ENCODE measurements at regions not wholly inside any gene's neighbourhood (a gene's known extent, or its start where the extent isn't known, plus 50 kb on each side); places are given as distances from the start of the nearest gene placed in this dataset.

DNA sequence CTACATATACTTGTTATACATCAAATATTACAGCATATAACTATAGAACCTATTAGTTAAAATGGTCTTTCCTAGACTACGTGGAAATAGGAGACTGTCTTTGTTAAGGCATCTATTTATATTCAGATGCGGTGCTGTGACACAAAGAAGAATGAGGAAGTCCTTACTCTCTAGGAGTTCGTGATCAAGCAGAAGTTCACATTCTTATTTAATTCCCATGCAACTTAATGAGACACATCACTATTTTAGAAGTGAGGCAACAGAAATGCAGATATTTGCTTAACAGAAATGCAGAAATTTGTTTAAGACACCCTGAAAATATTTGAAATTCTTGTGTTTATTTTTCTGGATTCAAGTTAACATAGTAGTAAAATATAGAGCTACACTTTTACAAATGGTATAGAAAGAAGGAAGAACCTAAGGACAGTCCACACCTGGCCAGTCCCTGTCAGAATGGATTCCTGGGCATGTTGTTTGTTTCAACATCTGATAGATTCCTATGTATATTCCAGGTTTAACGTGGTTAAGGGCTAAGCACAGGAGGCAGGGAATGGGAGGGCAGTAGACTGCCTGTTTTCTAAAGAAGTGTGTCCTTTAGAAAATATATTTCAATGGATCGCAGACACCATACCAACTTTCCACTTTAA is 70.6 kb upstream of the NXPH1 start (continued):
- TF ChIP-seq SMAD3 (CRISPR knock-in tag; IDR thresholded peaks at IDR 0.05; ENCODE audit: borderline replicate concordance) = no peak
- no peak for TF ChIP-seq ZNF416 (CRISPR knock-in tag; IDR thresholded peaks at IDR 0.05)
- TF ChIP-seq MAX (CRISPR knock-in tag; IDR thresholded peaks at IDR 0.05) = no peak
- TF ChIP-seq, protein P1, sequence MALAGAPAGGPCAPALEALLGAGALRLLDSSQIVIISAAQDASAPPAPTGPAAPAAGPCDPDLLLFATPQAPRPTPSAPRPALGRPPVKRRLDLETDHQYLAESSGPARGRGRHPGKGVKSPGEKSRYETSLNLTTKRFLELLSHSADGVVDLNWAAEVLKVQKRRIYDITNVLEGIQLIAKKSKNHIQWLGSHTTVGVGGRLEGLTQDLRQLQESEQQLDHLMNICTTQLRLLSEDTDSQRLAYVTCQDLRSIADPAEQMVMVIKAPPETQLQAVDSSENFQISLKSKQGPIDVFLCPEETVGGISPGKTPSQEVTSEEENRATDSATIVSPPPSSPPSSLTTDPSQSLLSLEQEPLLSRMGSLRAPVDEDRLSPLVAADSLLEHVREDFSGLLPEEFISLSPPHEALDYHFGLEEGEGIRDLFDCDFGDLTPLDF (CRISPR knock-in tag; IDR thresholded peaks at IDR 0.05) = no peak
- TF ChIP-seq TEAD1 (CRISPR knock-in tag; IDR thresholded peaks at IDR 0.05) = no peak
- TF ChIP-seq FOXK1 (CRISPR knock-in tag; IDR thresholded peaks at IDR 0.05) = no peak

DNA sequence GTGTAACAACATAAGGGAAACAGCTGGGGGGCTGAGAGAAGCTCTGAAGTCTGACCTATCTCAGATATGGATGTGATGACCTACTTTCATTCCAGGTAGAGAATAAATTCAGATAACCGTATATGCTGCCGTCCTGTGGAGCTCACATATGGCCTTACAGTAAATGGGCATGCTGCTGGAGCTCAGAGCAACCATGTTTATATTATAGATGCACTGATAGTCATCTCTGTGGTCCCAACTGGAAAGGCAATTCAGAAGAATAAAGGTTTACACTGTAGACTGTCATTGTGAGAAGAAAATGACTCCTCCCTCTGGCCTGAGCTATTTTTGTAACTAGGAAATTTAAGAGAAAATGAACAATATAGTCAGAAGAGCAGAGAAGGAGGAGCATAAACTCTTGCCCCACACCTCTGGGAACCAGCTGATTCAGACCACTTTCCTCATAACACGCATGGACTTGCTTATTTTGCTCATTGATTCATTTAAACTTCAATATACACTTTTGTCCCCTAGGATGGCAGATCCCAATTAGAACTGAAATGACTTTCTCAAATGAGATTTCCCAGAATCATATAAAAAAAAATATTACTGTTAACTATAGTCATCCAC is 69.9 kb upstream of the NXPH1 start:
- DNase-seq (ENCODE audit: low spot score) = no peak
- Mint-ChIP-seq H3K4me3 (0 out of 2 replicates have a peak overlapping the region, but pooled peaks have one; percentile 47), H3K36me3 (peaks cover 16% of the 10 kb centered on the region), H3K27ac (peak overlapping the region; percentile 98), H3K9me3 (peaks cover 17% of the 10 kb centered on the region), H3K27me3 (ENCODE audit: low read depth) (no peaks in the 10 kb centered on the region), H3K4me1 (peaks cover 60% of the 10 kb centered on the region)
- CTCF ChIA-PET = interaction anchor here (1.2 to 3.4 kb wide), 2 partner anchors 67 to 86 kb away, joined by 4 to 11 read pairs; no protein-coding TSS in a partner anchor
- TF ChIP-seq SMAD3 (CRISPR knock-in tag; IDR thresholded peaks at IDR 0.05; ENCODE audit: borderline replicate concordance) (no peak), USF2 (CRISPR knock-in tag; IDR thresholded peaks at IDR 0.05) (no peak), ZNF232 (CRISPR knock-in tag; IDR thresholded peaks at IDR 0.05) (no peak)
- TF ChIP-seq, protein P2, sequence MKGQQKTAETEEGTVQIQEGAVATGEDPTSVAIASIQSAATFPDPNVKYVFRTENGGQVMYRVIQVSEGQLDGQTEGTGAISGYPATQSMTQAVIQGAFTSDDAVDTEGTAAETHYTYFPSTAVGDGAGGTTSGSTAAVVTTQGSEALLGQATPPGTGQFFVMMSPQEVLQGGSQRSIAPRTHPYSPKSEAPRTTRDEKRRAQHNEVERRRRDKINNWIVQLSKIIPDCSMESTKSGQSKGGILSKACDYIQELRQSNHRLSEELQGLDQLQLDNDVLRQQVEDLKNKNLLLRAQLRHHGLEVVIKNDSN (CRISPR knock-in tag; IDR thresholded peaks at IDR 0.05) = no peak
- POLR2A ChIA-PET = no interaction called here
- no peak for ATAC-seq

- ChIA-PET POLR2A (no interaction called here), CTCF (interaction anchor here (3.4 kb wide), 1 partner anchor 88 kb away, joined by 11 read pairs; no protein-coding TSS in a partner anchor)
- Mint-ChIP-seq H3K36me3 (no peaks in the 10 kb centered on the region), H3K27me3 (ENCODE audit: low read depth) (no peaks in the 10 kb centered on the region), H3K4me1 (peaks cover 44% of the 10 kb centered on the region), H3K27ac (peak overlapping the region; percentile 52; the same call in 1 of the 2 replicates), H3K9me3 (peaks cover 5% of the 10 kb centered on the region; the same call in 1 of the 2 replicates), H3K4me3 (no peak overlapping the region)
- DNase-seq (ENCODE audit: low spot score) (no peak), ATAC-seq (peak; percentile 69)
- TF ChIP-seq ZNF281 (CRISPR knock-in tag; IDR thresholded peaks at IDR 0.05) (no peak), ESRRA (CRISPR knock-in tag; IDR thresholded peaks at IDR 0.05; ENCODE audit: borderline replicate concordance) (no peak), RORB (CRISPR knock-in tag; IDR thresholded peaks at IDR 0.05) (no peak), ZBTB21 (CRISPR knock-in tag; IDR thresholded peaks at IDR 0.05; ENCODE audit: borderline replicate concordance) (no peak), SMAD3 (CRISPR knock-in tag; IDR thresholded peaks at IDR 0.05; ENCODE audit: borderline replicate concordance) (no peak), JAZF1 (CRISPR knock-in tag; IDR thresholded peaks at IDR 0.05) (no peak), NFATC4 (CRISPR knock-in tag; IDR thresholded peaks at IDR 0.05) (no peak), ATF1 (CRISPR knock-in tag; IDR thresholded peaks at IDR 0.05) (no peak)
- TF ChIP-seq, protein P3, sequence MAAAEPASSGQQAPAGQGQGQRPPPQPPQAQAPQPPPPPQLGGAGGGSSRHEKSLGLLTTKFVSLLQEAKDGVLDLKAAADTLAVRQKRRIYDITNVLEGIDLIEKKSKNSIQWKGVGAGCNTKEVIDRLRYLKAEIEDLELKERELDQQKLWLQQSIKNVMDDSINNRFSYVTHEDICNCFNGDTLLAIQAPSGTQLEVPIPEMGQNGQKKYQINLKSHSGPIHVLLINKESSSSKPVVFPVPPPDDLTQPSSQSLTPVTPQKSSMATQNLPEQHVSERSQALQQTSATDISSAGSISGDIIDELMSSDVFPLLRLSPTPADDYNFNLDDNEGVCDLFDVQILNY (CRISPR knock-in tag; IDR thresholded peaks at IDR 0.05) = no peak
- TF ChIP-seq, protein P4, sequence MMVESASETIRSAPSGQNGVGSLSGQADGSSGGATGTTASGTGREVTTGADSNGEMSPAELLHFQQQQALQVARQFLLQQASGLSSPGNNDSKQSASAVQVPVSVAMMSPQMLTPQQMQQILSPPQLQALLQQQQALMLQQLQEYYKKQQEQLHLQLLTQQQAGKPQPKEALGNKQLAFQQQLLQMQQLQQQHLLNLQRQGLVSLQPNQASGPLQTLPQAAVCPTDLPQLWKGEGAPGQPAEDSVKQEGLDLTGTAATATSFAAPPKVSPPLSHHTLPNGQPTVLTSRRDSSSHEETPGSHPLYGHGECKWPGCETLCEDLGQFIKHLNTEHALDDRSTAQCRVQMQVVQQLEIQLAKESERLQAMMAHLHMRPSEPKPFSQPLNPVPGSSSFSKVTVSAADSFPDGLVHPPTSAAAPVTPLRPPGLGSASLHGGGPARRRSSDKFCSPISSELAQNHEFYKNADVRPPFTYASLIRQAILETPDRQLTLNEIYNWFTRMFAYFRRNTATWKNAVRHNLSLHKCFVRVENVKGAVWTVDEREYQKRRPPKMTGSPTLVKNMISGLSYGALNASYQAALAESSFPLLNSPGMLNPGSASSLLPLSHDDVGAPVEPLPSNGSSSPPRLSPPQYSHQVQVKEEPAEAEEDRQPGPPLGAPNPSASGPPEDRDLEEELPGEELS (CRISPR knock-in tag; IDR thresholded peaks at IDR 0.05) = no peak
- TF ChIP-seq, protein P5, sequence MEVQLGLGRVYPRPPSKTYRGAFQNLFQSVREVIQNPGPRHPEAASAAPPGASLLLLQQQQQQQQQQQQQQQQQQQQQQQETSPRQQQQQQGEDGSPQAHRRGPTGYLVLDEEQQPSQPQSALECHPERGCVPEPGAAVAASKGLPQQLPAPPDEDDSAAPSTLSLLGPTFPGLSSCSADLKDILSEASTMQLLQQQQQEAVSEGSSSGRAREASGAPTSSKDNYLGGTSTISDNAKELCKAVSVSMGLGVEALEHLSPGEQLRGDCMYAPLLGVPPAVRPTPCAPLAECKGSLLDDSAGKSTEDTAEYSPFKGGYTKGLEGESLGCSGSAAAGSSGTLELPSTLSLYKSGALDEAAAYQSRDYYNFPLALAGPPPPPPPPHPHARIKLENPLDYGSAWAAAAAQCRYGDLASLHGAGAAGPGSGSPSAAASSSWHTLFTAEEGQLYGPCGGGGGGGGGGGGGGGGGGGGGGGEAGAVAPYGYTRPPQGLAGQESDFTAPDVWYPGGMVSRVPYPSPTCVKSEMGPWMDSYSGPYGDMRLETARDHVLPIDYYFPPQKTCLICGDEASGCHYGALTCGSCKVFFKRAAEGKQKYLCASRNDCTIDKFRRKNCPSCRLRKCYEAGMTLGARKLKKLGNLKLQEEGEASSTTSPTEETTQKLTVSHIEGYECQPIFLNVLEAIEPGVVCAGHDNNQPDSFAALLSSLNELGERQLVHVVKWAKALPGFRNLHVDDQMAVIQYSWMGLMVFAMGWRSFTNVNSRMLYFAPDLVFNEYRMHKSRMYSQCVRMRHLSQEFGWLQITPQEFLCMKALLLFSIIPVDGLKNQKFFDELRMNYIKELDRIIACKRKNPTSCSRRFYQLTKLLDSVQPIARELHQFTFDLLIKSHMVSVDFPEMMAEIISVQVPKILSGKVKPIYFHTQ (CRISPR knock-in tag; IDR thresholded peaks at IDR 0.05) = no peak
Observed at GRCh38 chr7:8365499-8366110, 67.8 kb upstream of the NXPH1 start.

Measured in WTC11 (cell line).